Type B pancreatic cell (in vitro differentiated cells): ENCODE measurements at regions not wholly inside any gene's neighbourhood (a gene's known extent, or its start where the extent isn't known, plus 50 kb on each side); places are given as distances from the start of the nearest gene placed in this dataset.

Experiments
- DNase-seq: peaks from one replicate; pipeline ENCODE4 v3.0.0; 2021; ENCODE audit warnings: mixed read lengths; ENCODE audit not compliant: unreplicated experiment; ENCODE audit errors: extremely low spot score
- H3K27ac Mint-ChIP-seq: 2 replicates; pipeline ENCODE4 v1.8.0; 2021; ENCODE audit warnings: mild to moderate bottlenecking, mixed read lengths
- H3K27me3 Mint-ChIP-seq: 2 replicates; pipeline ENCODE4 v1.8.0; 2021; ENCODE audit warnings: mixed read lengths
- H3K36me3 Mint-ChIP-seq: 2 replicates; pipeline ENCODE4 v1.8.0; 2021; ENCODE audit warnings: mixed read lengths
- H3K4me1 Mint-ChIP-seq: one replicate; pipeline ENCODE4 v1.8.0; 2021; ENCODE audit warnings: mixed read lengths; ENCODE audit not compliant: unreplicated experiment
- H3K4me3 Mint-ChIP-seq: 2 replicates; pipeline ENCODE4 v1.8.0; 2021; ENCODE audit warnings: mild to moderate bottlenecking, mixed read lengths
- H3K9me3 Mint-ChIP-seq: 2 replicates; pipeline ENCODE4 v1.8.0; 2021; ENCODE audit warnings: mixed read lengths
- CTCF ChIP-seq: fragments of 200-600 bp; sonication (generic); conservative IDR thresholded peaks from 2 replicates; pipeline ENCODE4 v1.5.0; 2021; ENCODE audit warnings: antibody characterized with exemption, mild to moderate bottlenecking

- no peaks in the 10 kb centered on the region for H3K27me3 Mint-ChIP-seq
- H3K4me3 Mint-ChIP-seq = no peak overlapping the region
- no peak overlapping the region for H3K27ac Mint-ChIP-seq
- peaks cover 11% of the 10 kb centered on the region for H3K4me1 Mint-ChIP-seq
- peaks cover 5% of the 10 kb centered on the region for H3K9me3 Mint-ChIP-seq
- no peak for DNase-seq
- peaks cover 3% of the 10 kb centered on the region for H3K36me3 Mint-ChIP-seq
- TF ChIP-seq CTCF = no peak
Observed at GRCh38 chr4:181137351-181137750, 1105.9 kb upstream of the TENM3 start.

GRCh38 chr4:181138116-181138515, 1105.1 kb upstream of the TENM3 start:
- Mint-ChIP-seq H3K27me3 (no peaks in the 10 kb centered on the region), H3K36me3 (peaks cover 3% of the 10 kb centered on the region), H3K4me1 (peaks cover 13% of the 10 kb centered on the region), H3K9me3 (peaks cover 5% of the 10 kb centered on the region), H3K4me3 (no peak overlapping the region), H3K27ac (no peak overlapping the region)
- no peak for DNase-seq
- TF ChIP-seq CTCF = no peak

- Mint-ChIP-seq H3K9me3 (peaks cover 5% of the 10 kb centered on the region), H3K27me3 (peaks cover 3% of the 10 kb centered on the region), H3K36me3 (peaks cover 3% of the 10 kb centered on the region), H3K4me3 (no peak overlapping the region), H3K27ac (no peak overlapping the region), H3K4me1 (peaks cover 23% of the 10 kb centered on the region)
- no peak for DNase-seq
- TF ChIP-seq CTCF = no peak
Observed at GRCh38 chr4:181140037-181140603, 1103.1 kb upstream of the TENM3 start.

- Mint-ChIP-seq H3K4me1 (peaks cover 23% of the 10 kb centered on the region), H3K27me3 (peaks cover 8% of the 10 kb centered on the region), H3K36me3 (peaks cover 4% of the 10 kb centered on the region), H3K27ac (no peak overlapping the region), H3K9me3 (peaks cover 5% of the 10 kb centered on the region), H3K4me3 (peak overlapping the region; percentile 17)
- DNase-seq = peak; percentile 78
- TF ChIP-seq CTCF = peak; percentile 97
Observed at GRCh38 chr4:181143250-181143854, 1099.8 kb upstream of the TENM3 start.

- H3K36me3 Mint-ChIP-seq = peaks cover 4% of the 10 kb centered on the region
- no peak overlapping the region for H3K4me3 Mint-ChIP-seq
- no peak overlapping the region for H3K27ac Mint-ChIP-seq
- no peak for TF ChIP-seq CTCF
- peaks cover 12% of the 10 kb centered on the region for H3K4me1 Mint-ChIP-seq
- no peak for DNase-seq
- no peaks in the 10 kb centered on the region for H3K9me3 Mint-ChIP-seq
- H3K27me3 Mint-ChIP-seq = peaks cover 8% of the 10 kb centered on the region
Observed at GRCh38 chr4:181146051-181146450, 1097.2 kb upstream of the TENM3 start.
